ENCODE measurements at regions not wholly inside any gene's neighbourhood (a gene's known extent, or its start where the extent isn't known, plus 50 kb on each side); places are given as distances from the start of the nearest gene placed in this dataset.

GRCh38 chr2:45184606-45185005 is 175.4 kb upstream of the SIX2 start:
- Mint-ChIP-seq H3K27me3 (ENCODE audit: low read depth) (peaks cover 13% of the 10 kb centered on the region), H3K4me3 (no peak overlapping the region), H3K36me3 (ENCODE audit: insufficient read depth) (no peaks in the 10 kb centered on the region), H3K9me3 (no peaks in the 10 kb centered on the region), H3K4me1 (ENCODE audit: low read depth) (no peaks in the 10 kb centered on the region)
- no peak for ATAC-seq
- DNase-seq: no peak

- Mint-ChIP-seq H3K36me3 (ENCODE audit: insufficient read depth) (no peaks in the 10 kb centered on the region), H3K4me3 (no peak overlapping the region), H3K9me3 (peaks cover under 1% of the 10 kb centered on the region), H3K27me3 (ENCODE audit: low read depth) (peaks cover 10% of the 10 kb centered on the region), H3K4me1 (ENCODE audit: low read depth) (no peaks in the 10 kb centered on the region)
- DNase-seq: no peak
- no peak for ATAC-seq
Measured at GRCh38 chr2:45182667-45183295, 173.5 kb upstream of the SIX2 start.

GRCh38 chr2:45180779-45181178 is 171.5 kb upstream of the SIX2 start:
- Mint-ChIP-seq H3K4me1 (ENCODE audit: low read depth) (no peaks in the 10 kb centered on the region), H3K27me3 (ENCODE audit: low read depth) (peaks cover 14% of the 10 kb centered on the region), H3K9me3 (peaks cover 6% of the 10 kb centered on the region)

GRCh38 chr2:45180033-45180746 is 170.9 kb upstream of the SIX2 start:
- Mint-ChIP-seq H3K9me3 (peaks cover 6% of the 10 kb centered on the region), H3K27me3 (ENCODE audit: low read depth) (peaks cover 14% of the 10 kb centered on the region), H3K4me3 (no peak overlapping the region), H3K36me3 (ENCODE audit: insufficient read depth) (no peaks in the 10 kb centered on the region), H3K4me1 (ENCODE audit: low read depth) (no peaks in the 10 kb centered on the region)
- ATAC-seq: no peak
- DNase-seq: no peak

More at GRCh38 chr2:45180779-45181178, 171.5 kb upstream of the SIX2 start:
- DNase-seq: no peak
- no peak for ATAC-seq
- Mint-ChIP-seq H3K4me3 (no peak overlapping the region), H3K36me3 (ENCODE audit: insufficient read depth) (no peaks in the 10 kb centered on the region)

GRCh38 chr2:45178854-45179253 is 169.6 kb upstream of the SIX2 start:
- no peaks in the 10 kb centered on the region for H3K4me1 Mint-ChIP-seq (ENCODE audit: low read depth)
- DNase-seq (no peak), ATAC-seq (no peak)
- no peak overlapping the region for H3K4me3 Mint-ChIP-seq
- H3K27me3 Mint-ChIP-seq (ENCODE audit: low read depth): peaks cover 20% of the 10 kb centered on the region
- H3K36me3 Mint-ChIP-seq (ENCODE audit: insufficient read depth): no peaks in the 10 kb centered on the region
- peaks cover 6% of the 10 kb centered on the region for H3K9me3 Mint-ChIP-seq

GRCh38 chr2:45178359-45178758 is 169.1 kb upstream of the SIX2 start:
- no peaks in the 10 kb centered on the region for H3K4me1 Mint-ChIP-seq (ENCODE audit: low read depth)
- H3K4me3 Mint-ChIP-seq: no peak overlapping the region
- peaks cover 6% of the 10 kb centered on the region for H3K9me3 Mint-ChIP-seq
- ATAC-seq (no peak), DNase-seq (no peak)
- peaks cover 21% of the 10 kb centered on the region for H3K27me3 Mint-ChIP-seq (ENCODE audit: low read depth)
- H3K36me3 Mint-ChIP-seq (ENCODE audit: insufficient read depth): no peaks in the 10 kb centered on the region

- Mint-ChIP-seq H3K4me1 (ENCODE audit: low read depth) (no peaks in the 10 kb centered on the region), H3K27me3 (ENCODE audit: low read depth) (peaks cover 26% of the 10 kb centered on the region), H3K9me3 (peaks cover 6% of the 10 kb centered on the region), H3K4me3 (no peak overlapping the region), H3K36me3 (ENCODE audit: insufficient read depth) (no peaks in the 10 kb centered on the region)
- ATAC-seq (no peak), DNase-seq (no peak)
Measured at GRCh38 chr2:45177870-45178269, 168.6 kb upstream of the SIX2 start.

- Mint-ChIP-seq H3K4me1 (ENCODE audit: low read depth) (no peaks in the 10 kb centered on the region), H3K9me3 (peaks cover 6% of the 10 kb centered on the region), H3K36me3 (ENCODE audit: insufficient read depth) (no peaks in the 10 kb centered on the region), H3K27me3 (ENCODE audit: low read depth) (peaks cover 29% of the 10 kb centered on the region), H3K4me3 (no peak overlapping the region)
- DNase-seq (no peak), ATAC-seq (no peak)
Measured at GRCh38 chr2:45176390-45176789, 167.1 kb upstream of the SIX2 start.

- Mint-ChIP-seq H3K27me3 (ENCODE audit: low read depth) (peaks cover 41% of the 10 kb centered on the region), H3K4me1 (ENCODE audit: low read depth) (peaks cover 2% of the 10 kb centered on the region), H3K4me3 (no peak overlapping the region), H3K9me3 (peaks cover 6% of the 10 kb centered on the region), H3K36me3 (ENCODE audit: insufficient read depth) (no peaks in the 10 kb centered on the region)
- ATAC-seq (no peak), DNase-seq (no peak)
Measured at GRCh38 chr2:45173513-45173912, 164.3 kb upstream of the SIX2 start.

- peaks cover 4% of the 10 kb centered on the region for H3K4me1 Mint-ChIP-seq (ENCODE audit: low read depth)
- ATAC-seq (no peak), DNase-seq (no peak)
- no peak overlapping the region for H3K4me3 Mint-ChIP-seq
- H3K9me3 Mint-ChIP-seq: peaks cover 6% of the 10 kb centered on the region
- H3K36me3 Mint-ChIP-seq (ENCODE audit: insufficient read depth): no peaks in the 10 kb centered on the region
- peaks cover 47% of the 10 kb centered on the region for H3K27me3 Mint-ChIP-seq (ENCODE audit: low read depth)
Measured at GRCh38 chr2:45172760-45173392, 163.6 kb upstream of the SIX2 start.

GRCh38 chr2:45172142-45172541 is 162.9 kb upstream of the SIX2 start:
- no peaks in the 10 kb centered on the region for H3K36me3 Mint-ChIP-seq (ENCODE audit: insufficient read depth)
- H3K4me3 Mint-ChIP-seq: no peak overlapping the region
- H3K4me1 Mint-ChIP-seq (ENCODE audit: low read depth): peaks cover 4% of the 10 kb centered on the region
- no peaks in the 10 kb centered on the region for H3K9me3 Mint-ChIP-seq
- DNase-seq: no peak
- no peak for ATAC-seq
- H3K27me3 Mint-ChIP-seq (ENCODE audit: low read depth): peaks cover 51% of the 10 kb centered on the region

- H3K4me3 Mint-ChIP-seq: no peak overlapping the region
- H3K4me1 Mint-ChIP-seq (ENCODE audit: low read depth): peaks cover 4% of the 10 kb centered on the region
- no peaks in the 10 kb centered on the region for H3K36me3 Mint-ChIP-seq (ENCODE audit: insufficient read depth)
Measured at GRCh38 chr2:45171136-45171501, 161.9 kb upstream of the SIX2 start.

GRCh38 chr2:45170191-45171135 is 161.2 kb upstream of the SIX2 start:
- H3K4me1 Mint-ChIP-seq (ENCODE audit: low read depth): peaks cover 4% of the 10 kb centered on the region
- no peaks in the 10 kb centered on the region for H3K36me3 Mint-ChIP-seq (ENCODE audit: insufficient read depth)
- peaks cover 60% of the 10 kb centered on the region for H3K27me3 Mint-ChIP-seq (ENCODE audit: low read depth)
- H3K9me3 Mint-ChIP-seq: no peaks in the 10 kb centered on the region
- peak in 1 of 2 donors; percentile 16 for ATAC-seq
- no peak for DNase-seq
- no peak overlapping the region for H3K4me3 Mint-ChIP-seq

More at GRCh38 chr2:45171136-45171501, 161.9 kb upstream of the SIX2 start:
- no peaks in the 10 kb centered on the region for H3K9me3 Mint-ChIP-seq
- peaks cover 57% of the 10 kb centered on the region for H3K27me3 Mint-ChIP-seq (ENCODE audit: low read depth)
- DNase-seq: no peak
- ATAC-seq: no peak
